Activated CD8-positive, alpha-beta memory T cell treated with anti-CD3 and anti-CD28 coated beads, Interleukin-2, amount 50 U/mL, for 24 hours (primary cell): ENCODE measurements at regions not wholly inside any gene's neighbourhood (a gene's known extent, or its start where the extent isn't known, plus 50 kb on each side); places are given as distances from the start of the nearest gene placed in this dataset.
"Not testable (repeated sequence)": the region's sequence is repeated elsewhere in the genome, so short reads cannot be mapped to it uniquely, and the experiment has no call there.

Experiments used
- DNase-seq: peaks from one replicate; pipeline ENCODE4 v3.0.0-alpha.2; 2020; ENCODE audit errors: extremely low read depth

DNA sequence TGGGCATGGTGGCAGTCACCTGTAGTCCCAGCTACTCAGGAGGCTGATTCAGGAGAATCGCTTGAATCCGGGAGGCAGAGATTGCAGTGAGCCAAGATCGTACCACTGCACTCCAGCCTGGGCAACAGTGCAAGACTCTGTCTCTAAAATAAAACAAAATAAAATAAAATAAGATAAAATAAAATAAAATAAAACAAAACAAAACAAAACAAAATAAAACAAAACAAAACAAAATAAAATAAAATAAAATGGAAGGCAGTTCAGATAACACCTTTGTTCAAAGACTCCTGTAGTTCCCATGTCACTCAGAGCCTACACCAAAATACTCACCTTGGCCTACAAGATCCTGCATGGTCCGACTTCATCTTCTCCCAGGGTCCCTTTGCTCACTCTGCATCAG is 61.3 kb downstream of the SYF2 start:
- DNase-seq, result not testable (repeated sequence)

DNA sequence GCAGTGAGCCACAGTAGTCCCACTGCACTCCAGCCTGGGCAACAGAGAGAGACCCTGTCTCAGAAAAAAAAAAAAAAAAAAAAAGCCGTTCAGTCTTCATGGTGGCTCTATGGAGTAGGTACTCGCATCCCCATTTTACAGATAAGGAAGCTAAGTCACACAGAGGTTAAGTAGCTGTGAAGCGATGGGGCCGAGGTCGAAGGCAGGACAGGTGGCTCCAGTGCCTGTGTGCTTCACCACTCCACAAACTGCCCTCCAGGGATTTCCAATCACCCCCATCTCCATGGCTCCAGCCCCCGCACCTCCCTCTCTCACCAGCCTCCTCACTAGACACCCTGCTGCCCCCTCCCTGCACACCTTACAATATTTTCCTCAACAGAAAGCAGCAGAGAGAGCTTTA is 61.9 kb downstream of the SYF2 start:
- no peak for DNase-seq

- DNase-seq, result no peak
Observed at GRCh38 chr1:25169610-25170009, 62.7 kb downstream of the SYF2 start.

GRCh38 chr1:25169168-25169567 is 63.1 kb downstream of the SYF2 start:
- no peak for DNase-seq

DNA sequence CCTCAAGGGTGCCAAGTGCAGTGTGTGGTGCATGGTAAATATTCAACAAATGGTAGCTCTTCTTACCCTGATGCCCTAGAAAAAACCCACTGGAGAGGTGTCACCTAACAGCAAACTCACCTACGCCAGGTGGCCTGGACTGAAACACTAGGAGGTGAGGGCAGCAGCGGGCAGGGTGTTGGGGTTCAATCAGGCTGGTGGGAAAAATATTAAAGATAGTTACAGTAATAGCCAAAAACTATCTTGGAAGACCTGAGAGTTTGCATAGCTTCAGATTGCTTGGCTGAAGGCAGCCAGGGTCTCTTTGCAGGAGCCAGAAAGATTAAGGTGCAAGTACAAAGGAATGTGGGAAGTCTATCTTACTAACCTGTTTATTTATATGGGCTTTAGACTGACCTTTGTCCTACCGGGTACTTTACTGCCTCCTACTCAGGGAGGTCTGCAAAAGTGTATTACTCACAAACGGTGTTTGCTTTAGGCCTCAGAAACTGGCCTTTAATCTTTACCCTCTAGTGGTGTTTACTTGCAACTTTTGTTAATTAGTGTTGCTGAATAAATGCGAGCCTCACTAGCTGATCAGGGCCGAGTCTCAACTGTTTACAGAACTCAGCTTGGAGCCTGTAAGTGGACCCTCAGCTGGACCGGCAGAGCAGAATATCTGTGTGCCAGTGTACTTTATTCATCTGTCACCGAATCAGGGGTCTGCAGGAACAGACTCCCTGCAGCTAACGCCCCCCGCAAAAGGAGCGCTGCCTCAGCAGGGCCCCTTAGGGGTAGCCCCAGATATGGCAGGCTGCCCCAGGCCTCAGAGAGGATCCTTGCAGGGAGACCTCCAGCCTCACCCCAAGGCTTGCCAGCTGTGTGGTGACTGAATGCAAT is 63.9 kb downstream of the SYF2 start:
- no peak for DNase-seq

GRCh38 chr1:25167269-25168192 is 64.8 kb downstream of the SYF2 start:
- DNase-seq, result no peak

DNA sequence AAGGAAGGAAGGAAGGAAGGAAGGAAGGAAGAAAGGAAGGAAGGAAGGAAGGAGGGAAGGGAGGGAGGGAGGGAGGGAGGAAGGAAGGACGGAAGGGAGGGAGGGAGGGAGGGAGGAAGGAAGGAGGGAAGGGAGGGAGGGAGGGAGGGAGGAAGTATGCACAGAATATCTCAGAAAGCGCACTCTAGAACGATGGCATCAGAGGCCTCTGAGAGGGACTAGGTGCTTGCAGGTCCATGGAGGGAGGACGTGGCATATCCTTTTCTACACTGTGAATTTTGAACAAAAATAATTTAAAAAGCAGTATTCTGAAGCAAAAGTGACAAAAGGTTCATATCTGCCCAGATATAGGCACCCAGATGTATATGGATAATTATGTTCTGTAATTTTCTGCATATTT is 65.5 kb downstream of the SYF2 start:
- no peak for DNase-seq

DNA sequence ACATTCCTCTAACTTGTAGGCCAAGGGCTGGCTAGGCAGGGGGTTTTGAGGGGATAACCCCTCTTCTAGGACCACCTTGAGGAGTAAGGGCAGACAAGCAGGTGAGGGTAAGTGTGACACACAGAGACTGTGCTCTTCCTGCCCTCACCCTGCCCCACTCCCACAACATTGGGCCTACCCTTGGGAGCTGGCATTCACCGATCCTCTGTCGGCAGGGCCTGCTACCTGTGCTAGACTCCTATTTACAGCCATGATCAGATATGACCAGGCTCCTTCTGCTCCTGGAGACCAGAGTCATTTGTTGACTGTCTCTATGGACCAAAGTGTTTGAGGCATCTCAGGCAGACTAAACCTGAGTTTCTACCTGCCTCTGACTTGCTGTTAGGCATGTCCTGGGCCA is 68.3 kb downstream of the SYF2 start:
- DNase-seq, result no peak

DNA sequence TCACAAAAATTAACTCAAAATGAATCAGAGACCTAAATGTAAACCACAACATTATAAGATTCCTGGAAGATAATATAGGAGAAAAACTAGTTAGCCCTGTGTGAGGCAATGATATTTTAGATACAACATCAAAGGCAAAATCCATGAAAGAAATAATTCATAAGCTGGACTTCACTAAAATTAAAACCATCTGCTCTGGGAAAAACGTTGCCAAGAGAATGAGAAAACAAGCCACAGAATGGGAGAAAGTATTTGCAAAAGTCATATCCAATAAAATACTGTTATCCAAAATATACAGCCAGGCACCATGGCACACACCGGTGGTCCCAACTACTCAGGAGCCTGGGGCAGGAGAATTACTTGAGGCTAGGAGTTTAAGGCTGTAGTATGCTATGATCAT is 70.3 kb downstream of the SYF2 start:
- no peak for DNase-seq

DNA sequence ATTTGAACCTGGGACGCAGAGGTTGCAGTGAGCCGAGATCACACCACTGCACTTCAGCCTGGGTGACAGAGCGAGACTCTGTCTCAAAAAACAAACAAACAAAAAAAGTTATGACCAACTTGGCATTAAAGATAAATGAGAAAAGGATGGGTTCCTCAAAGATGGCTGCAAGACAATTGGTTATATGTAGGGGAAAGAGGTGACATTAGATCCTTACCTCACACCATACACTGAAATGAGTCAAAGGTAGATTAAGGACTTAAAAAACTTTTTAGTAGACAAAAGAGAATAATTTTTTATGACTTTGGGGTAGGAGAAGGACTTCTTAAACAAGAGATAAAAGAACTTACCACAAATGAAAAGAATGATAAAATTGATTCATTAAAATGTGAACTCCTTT is 74.5 kb downstream of the SYF2 start:
- DNase-seq, result no peak

DNA sequence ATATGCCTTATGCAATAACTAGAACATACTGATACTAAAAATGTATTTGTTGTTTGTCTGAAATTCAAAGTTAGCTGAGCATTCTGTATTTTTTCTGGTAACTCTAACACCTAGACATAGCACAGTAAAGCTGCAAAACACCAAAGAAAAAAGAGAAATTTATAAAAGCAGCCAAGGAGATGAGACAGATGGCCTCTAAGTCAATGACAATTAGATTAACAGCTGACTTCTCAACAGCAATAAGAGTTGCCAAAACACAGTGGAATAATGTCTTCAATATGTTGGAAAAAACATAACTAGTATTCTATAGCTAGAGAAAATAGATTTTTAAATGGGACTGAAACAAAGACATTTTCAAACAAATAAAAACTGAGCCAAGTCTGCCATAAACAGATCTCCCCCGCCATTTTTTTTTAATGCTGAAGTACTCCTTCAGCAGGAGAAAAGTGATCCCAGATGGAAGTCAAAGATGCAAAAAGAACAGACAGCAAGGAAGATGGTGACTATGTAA is 81.3 kb downstream of the SYF2 start:
- DNase-seq, result no peak

- DNase-seq, result no peak
Observed at GRCh38 chr1:25148673-25149300, 83.5 kb downstream of the SYF2 start.

DNA sequence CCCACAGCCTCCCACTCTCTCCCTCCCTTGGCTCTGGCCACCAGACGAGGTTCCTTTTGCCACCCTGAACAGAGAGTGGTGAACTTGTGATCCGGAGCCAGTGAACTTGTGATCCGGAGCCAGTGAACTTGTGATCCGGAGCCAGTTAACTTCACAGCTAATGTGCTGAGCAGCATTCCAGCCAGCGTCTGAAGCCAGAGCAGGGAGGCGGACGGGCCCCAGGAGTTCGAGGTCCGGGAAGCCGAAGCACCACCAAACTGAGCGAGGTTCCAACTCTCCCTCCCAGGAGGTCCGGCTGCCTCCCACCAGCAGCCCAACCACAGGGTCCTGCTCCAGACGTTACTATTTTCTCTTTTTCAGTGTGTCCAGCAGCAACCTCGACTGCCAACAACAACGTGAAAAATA is 85.8 kb downstream of the SYF2 start:
- DNase-seq, result no peak

GRCh38 chr1:25145775-25146393 is 86.4 kb downstream of the SYF2 start:
- DNase-seq, result no peak

- DNase-seq, result no peak
Observed at GRCh38 chr1:25140073-25140797, 92.1 kb downstream of the SYF2 start.

DNA sequence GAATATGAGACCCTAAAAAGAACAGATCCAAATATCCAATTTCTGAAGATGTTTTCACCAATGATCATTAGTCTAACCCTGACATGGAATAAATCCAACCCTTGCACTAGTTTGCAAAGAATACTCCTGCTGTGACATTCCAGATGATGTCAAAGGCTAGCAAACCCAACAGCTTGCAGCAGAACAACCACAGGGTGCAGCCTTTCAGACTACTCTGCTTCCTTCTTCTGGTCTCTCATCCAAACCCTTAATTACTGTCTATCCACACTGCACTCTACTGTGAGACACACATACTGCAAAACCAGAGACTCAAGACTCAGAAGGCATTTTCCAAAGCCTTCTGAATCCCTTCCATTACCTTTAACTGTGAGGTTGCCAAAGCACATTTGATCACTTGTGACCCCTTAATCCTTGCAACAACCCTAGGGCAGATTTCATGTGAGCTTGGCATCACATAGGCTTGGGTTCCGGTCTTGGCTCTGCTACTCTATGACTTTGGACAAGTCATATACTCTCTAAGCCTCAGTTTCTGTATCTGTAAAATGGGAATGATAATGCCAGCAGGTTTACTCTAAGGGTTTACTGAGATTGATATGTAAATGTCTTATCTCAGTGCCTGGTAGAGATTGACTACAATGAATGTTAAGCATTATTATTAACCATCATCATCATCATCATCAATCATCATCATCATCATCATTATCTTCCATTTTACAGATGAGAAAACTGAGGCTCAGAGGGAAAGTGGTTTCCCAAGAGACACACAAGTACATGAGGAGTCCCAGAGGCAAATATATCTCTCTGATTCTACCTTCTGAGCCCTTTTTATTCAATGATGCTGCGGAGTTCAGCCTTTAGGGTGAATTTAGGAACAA is 94.5 kb downstream of the SYF2 start:
- DNase-seq, result no peak

DNA sequence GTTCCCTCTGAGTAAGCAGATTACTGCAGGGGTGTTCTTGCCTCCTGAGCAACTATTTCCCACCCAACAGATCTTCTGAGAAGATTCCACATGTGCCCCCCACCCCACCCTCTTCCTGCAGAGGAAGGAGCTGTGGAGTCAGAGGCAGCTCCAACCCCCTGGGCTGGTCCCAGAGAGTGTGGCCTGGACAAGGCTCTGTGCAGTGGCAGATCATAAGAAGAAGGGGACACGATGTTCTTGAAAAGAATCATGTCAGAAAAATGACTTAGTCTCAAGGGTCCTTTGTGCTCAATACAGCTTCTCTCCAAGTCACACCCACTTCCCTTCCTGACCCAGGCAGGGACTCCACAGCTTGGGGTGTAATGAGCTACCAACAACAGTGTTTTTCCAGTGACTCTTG is 95.2 kb downstream of the SYF2 start:
- DNase-seq, result no peak

DNA sequence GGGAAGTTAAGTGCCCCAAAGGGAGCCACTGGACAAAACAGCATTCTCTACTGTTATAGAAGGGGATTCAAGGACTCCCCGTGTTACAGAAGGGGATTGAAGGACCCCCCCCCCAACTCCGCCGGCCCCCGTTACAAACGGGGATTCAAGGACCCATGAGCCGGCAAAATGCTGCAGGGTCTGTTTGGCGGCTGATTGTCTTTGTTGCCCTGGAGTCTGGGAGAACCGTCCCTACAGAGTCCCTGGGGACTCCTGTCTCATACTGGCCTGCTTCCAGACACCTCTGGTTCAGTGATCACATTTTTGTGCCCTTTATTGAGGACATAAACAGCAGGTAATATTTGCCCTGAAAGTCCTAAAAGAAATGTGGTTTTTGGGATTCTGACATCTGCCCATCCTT is 96.4 kb downstream of the SYF2 start:
- DNase-seq, result no peak

DNA sequence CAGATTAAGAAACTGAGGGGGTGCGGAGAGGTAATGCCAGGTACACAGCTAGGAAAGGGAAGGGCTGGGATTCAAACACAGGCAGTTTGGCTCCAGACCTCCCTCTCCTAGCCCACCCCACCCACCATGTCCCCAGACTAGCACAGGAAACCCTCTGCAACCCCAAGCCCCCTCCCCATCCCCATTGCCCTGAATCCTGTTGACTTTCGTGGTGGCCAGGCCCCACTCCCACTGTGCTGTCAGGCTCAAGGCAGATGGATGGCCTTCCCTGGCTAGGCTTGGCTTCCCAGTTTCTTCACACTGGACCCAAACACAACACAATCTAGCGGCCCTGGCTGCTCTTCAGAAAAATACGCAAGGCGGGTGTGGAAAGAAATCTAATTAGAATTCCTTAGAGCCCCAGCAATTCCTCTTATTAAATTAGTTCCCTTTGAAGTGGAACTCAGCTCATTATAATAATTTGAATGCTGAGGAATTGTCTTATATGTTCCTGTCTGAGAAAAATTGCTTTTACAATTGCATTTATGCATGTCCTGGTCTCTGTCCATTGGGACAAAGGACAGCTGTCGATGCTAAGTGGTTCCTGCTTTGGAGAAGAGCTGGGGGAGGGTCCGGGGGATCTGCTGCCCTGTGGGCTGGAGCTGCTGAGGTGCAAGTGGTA is 97.4 kb downstream of the SYF2 start:
- DNase-seq, result no peak

DNA sequence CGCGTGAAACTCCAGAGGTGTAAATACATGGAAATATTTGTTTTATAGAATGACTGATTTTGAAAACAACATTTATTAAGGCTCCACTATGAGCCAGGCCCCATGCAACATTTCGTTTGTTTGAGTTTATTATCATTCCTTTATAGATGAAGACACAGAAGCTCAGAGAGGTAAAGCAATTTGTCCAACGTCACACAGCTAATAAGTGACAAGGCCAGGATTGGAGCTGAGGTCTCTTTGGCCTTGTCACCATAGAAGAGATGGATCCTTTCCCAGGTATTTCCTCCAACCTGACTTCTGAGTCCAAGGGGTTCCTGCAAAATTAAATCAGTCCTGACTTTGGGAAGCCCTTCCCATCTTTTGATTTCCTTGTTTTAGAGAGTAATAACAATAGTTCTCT is 98.0 kb downstream of the SYF2 start:
- no peak for DNase-seq
